GM12873 (cell line): ENCODE measurements at regions not wholly inside any gene's neighbourhood (a gene's known extent, or its start where the extent isn't known, plus 50 kb on each side); places are given as distances from the start of the nearest gene placed in this dataset.

Experiments
- CTCF ChIP-seq: IDR thresholded peaks from 2 replicates; pipeline ENCODE4 v1.5.1; 2012; ENCODE audit warnings: low read depth, mild to moderate bottlenecking, moderate library complexity, low read length, control low read depth; ENCODE audit not compliant: insufficient read depth; ENCODE audit errors: missing control alignments

GRCh38 chr17:5703736-5704135 is 119.4 kb upstream of the NLRP1 start:
- TF ChIP-seq CTCF: no peak

GRCh38 chr17:5705081-5705875 is 121.0 kb upstream of the NLRP1 start:
- peak; percentile 65 for TF ChIP-seq CTCF

- TF ChIP-seq CTCF: no peak
Observed at GRCh38 chr17:5705876-5706576, 121.7 kb upstream of the NLRP1 start.

GRCh38 chr17:5706577-5707210 is 122.4 kb upstream of the NLRP1 start:
- TF ChIP-seq CTCF: peak; percentile 95

GRCh38 chr17:5707482-5707881 is 123.2 kb upstream of the NLRP1 start:
- TF ChIP-seq CTCF: no peak

GRCh38 chr17:5708344-5708743 is 124.0 kb upstream of the NLRP1 start:
- no peak for TF ChIP-seq CTCF

- no peak for TF ChIP-seq CTCF
Observed at GRCh38 chr17:5711344-5711743, 127.0 kb upstream of the NLRP1 start.
